MM.1S (cell line): ENCODE measurements at regions not wholly inside any gene's neighbourhood (a gene's known extent, or its start where the extent isn't known, plus 50 kb on each side); places are given as distances from the start of the nearest gene placed in this dataset.

Source experiments
- CTCF ChIP-seq: fragments of 300-600 bp; sonication (generic); IDR thresholded peaks from 2 replicates; pipeline ENCODE4 v1.5.1; 2016; ENCODE audit warnings: antibody characterized with exemption, low read length, mixed read lengths
- EZH2 ChIP-seq: fragments of 300-600 bp; sonication (generic); optimal IDR thresholded peaks from 2 replicates; pipeline ENCODE3; 2017; ENCODE audit warnings: low read depth, mild to moderate bottlenecking, antibody characterized with exemption, low read length, mixed read lengths

- TF ChIP-seq CTCF (no peak), EZH2 (no peak)
These were observed 192.7 kb upstream of the SVIL start for GRCh38 chr10:29827512-29827911.
